Transverse colon (tissue), 4 donors: ENCODE measurements at regions not wholly inside any gene's neighbourhood (a gene's known extent, or its start where the extent isn't known, plus 50 kb on each side); places are given as distances from the start of the nearest gene placed in this dataset.

ENCODE experiments used
- DNase-seq: peaks from one replicate; pipeline ENCODE4 v3.0.0-alpha.2; 2019
- H3K27ac ChIP-seq, 4 donors: fragments of 200-600 bp; sonication (generic); 2 replicates each; pipeline ENCODE4 v1.5.1; 2016 to 2018; ENCODE audit warnings: inconsistent platforms in 4 of 4
- H3K27me3 ChIP-seq: fragments of 200-600 bp; sonication (generic); 2 replicates; pipeline ENCODE4 v1.5.1; 2017; ENCODE audit warnings: inconsistent platforms
- H3K36me3 ChIP-seq, 4 donors: fragments of 200-600 bp; sonication (generic); 2 replicates each; pipeline ENCODE4 v1.5.1; 2017 to 2019; ENCODE audit warnings: inconsistent platforms in 4 of 4
- H3K4me1 ChIP-seq, 4 donors: fragments of 200-600 bp; sonication (generic); 2 replicates each; pipeline ENCODE4 v1.5.1; 2017 to 2020; ENCODE audit warnings: inconsistent platforms in 4 of 4
- H3K4me3 ChIP-seq, 4 donors: fragments of 200-600 bp; sonication (generic); 1 replicate in 1 of 4; 2 replicates in 3 of 4; pipeline versions ENCODE4 v1.5.1 to v1.6.1; 2017 to 2019; ENCODE audit warnings: inconsistent platforms in 4 of 4
- H3K9me3 ChIP-seq, 2 donors: fragments of 200-600 bp; sonication (generic); 2 replicates each; pipeline ENCODE4 v1.5.1; 2017 to 2019; ENCODE audit warnings: inconsistent platforms in 2 of 2
- EP300 ChIP-seq: sonication (generic); formaldehyde crosslinking; IDR thresholded peaks from one replicate; pipeline ENCODE4 v1.6.1; 2017; ENCODE audit warnings: antibody characterized with exemption, low read depth
- POLR2A ChIP-seq: fragments of 450-650 bp; IDR thresholded peaks from one replicate; pipeline ENCODE4 v1.6.1; 2016; ENCODE audit warnings: antibody characterized with exemption, mild to moderate bottlenecking, moderate library complexity
- POLR2AphosphoS5 ChIP-seq, 3 donors: sonication (generic); formaldehyde crosslinking; IDR thresholded peaks; one replicate each; pipeline ENCODE4 v1.6.1; 2016; ENCODE audit warnings: antibody characterized with exemption in 3 of 3
- WGBS, 2 donors: methylation state at CpG; one replicate each; pipeline ENCODE4 v1.1.5; 2018; ENCODE audit warnings: low coverage in 1 of 2; 5-methylcytosine and 5-hydroxymethylcytosine counted together
- in situ Hi-C, 4 donors: fragments of 200-750 bp; cut with MboI; loops; one replicate each; pipeline versions ENCODE4 v1.15.0 to v1.15.1; 2017; ENCODE audit warnings: low sequenced_read_pairs in 3 of 4, low pct_ligation_motif_present in 1 of 4, low pct_unique_long_range_greater_than_20kb in 1 of 4
- intact Hi-C: fragments of 100-400 bp; cut with DNase I; formaldehyde crosslinking; loops from one replicate; pipeline ENCODE4 v1.15.1; 2023; ENCODE audit warnings: low total_unique reads
- TF ChIP-seq, protein P1 (sequence below), 5 experiments: fragments of 200-600 bp in 3 of 5; fragments of 450-650 bp in 2 of 5; sonication (generic) in 3 of 5; IDR thresholded peaks; 1 replicate in 2 of 5; 2 replicates in 3 of 5; pipeline ENCODE4 v1.5.1; 2016 to 2017; ENCODE audit warnings: antibody characterized with exemption in 5 of 5, inconsistent platforms in 3 of 5, mild to moderate bottlenecking in 2 of 5, moderate library complexity in 1 of 5

GRCh38 chr12:107219301-107219700 is 126.0 kb upstream of the CRY1 start:
- H3K4me3 ChIP-seq, result no peak overlapping the region
- WGBS, 2 donors, result 82 to 83% methylated on average over 3 of the region's 3 CpGs
- H3K27me3 ChIP-seq, result peaks cover 4% of the 10 kb centered on the region
- no peak for DNase-seq
- TF ChIP-seq POLR2A (no peak), EP300 (no peak), POLR2AphosphoS5 (IDR thresholded peaks at IDR 0.05) (no peak)
- TF ChIP-seq, protein P1, sequence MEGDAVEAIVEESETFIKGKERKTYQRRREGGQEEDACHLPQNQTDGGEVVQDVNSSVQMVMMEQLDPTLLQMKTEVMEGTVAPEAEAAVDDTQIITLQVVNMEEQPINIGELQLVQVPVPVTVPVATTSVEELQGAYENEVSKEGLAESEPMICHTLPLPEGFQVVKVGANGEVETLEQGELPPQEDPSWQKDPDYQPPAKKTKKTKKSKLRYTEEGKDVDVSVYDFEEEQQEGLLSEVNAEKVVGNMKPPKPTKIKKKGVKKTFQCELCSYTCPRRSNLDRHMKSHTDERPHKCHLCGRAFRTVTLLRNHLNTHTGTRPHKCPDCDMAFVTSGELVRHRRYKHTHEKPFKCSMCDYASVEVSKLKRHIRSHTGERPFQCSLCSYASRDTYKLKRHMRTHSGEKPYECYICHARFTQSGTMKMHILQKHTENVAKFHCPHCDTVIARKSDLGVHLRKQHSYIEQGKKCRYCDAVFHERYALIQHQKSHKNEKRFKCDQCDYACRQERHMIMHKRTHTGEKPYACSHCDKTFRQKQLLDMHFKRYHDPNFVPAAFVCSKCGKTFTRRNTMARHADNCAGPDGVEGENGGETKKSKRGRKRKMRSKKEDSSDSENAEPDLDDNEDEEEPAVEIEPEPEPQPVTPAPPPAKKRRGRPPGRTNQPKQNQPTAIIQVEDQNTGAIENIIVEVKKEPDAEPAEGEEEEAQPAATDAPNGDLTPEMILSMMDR (IDR thresholded peaks at IDR 0.05), result no peak
- in situ Hi-C loops, result no loop called here
- no peaks in the 10 kb centered on the region for H3K4me1 ChIP-seq
- H3K27ac ChIP-seq, result no peak overlapping the region
- no peaks in the 10 kb centered on the region for H3K36me3 ChIP-seq
- intact Hi-C loops, result no loop called here
- H3K9me3 ChIP-seq, result no peaks in the 10 kb centered on the region

GRCh38 chr12:107221913-107222312 is 128.6 kb upstream of the CRY1 start:
- H3K4me1 ChIP-seq, result no peaks in the 10 kb centered on the region
- in situ Hi-C loops (no loop called here), intact Hi-C loops (no loop called here)
- no peaks in the 10 kb centered on the region for H3K36me3 ChIP-seq
- TF ChIP-seq POLR2AphosphoS5 (IDR thresholded peaks at IDR 0.05) (no peak), POLR2A (no peak), EP300 (no peak)
- TF ChIP-seq, protein P1 (IDR thresholded peaks at IDR 0.05), result no peak
- H3K27me3 ChIP-seq, result peaks cover 4% of the 10 kb centered on the region
- no peaks in the 10 kb centered on the region for H3K9me3 ChIP-seq
- no peak for DNase-seq
- no peak overlapping the region for H3K27ac ChIP-seq
- H3K4me3 ChIP-seq, result no peak overlapping the region

DNA sequence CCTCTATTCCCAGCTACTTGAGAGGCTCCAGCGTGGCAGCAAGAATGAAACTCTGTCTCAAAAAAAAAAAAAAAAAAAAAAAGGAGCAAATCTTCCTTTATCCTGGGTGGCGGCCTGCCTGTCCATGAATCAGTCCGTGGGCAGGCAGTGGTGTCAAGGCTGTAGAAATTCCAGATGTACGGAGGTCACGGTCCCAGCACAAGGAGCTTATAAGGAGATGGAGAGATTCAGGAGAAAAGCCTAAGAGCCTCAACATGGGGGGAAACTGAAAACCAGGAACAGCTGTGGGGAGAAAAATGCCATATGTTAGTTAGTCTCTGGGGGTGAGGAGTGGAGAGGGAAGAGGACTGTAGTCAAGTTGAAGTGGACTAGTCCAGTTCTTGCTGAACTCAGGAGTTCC is 130.5 kb upstream of the CRY1 start:
- 64 to 66% methylated on average over 5 of the region's 5 CpGs for WGBS, 2 donors
- in situ Hi-C loops, result no loop called here
- Histone ChIP-seq H3K36me3 (no peaks in the 10 kb centered on the region), H3K4me1 (no peaks in the 10 kb centered on the region), H3K9me3 (no peaks in the 10 kb centered on the region), H3K4me3 (no peak overlapping the region), H3K27me3 (peaks cover 4% of the 10 kb centered on the region), H3K27ac (no peak overlapping the region)
- intact Hi-C loops, result no loop called here
- TF ChIP-seq POLR2A (no peak), POLR2AphosphoS5 (IDR thresholded peaks at IDR 0.05) (no peak), EP300 (no peak)
- TF ChIP-seq, protein P1 (IDR thresholded peaks at IDR 0.05), result no peak
- no peak for DNase-seq

GRCh38 chr12:107225635-107226034 is 132.3 kb upstream of the CRY1 start:
- intact Hi-C loops (no loop called here), in situ Hi-C loops (no loop called here)
- 50 to 69% methylated on average over 4 to 6 of the region's 6 CpGs for WGBS, 2 donors

More at GRCh38 chr12:107225635-107226034, 132.3 kb upstream of the CRY1 start:
- Histone ChIP-seq H3K9me3 (no peaks in the 10 kb centered on the region), H3K27me3 (peaks cover under 1% of the 10 kb centered on the region), H3K4me3 (no peak overlapping the region), H3K27ac (no peak overlapping the region), H3K4me1 (no peaks in the 10 kb centered on the region), H3K36me3 (no peaks in the 10 kb centered on the region)
- TF ChIP-seq EP300, result no peak
- no peak for TF ChIP-seq POLR2AphosphoS5 (IDR thresholded peaks at IDR 0.05)
- TF ChIP-seq POLR2A, result no peak
- TF ChIP-seq, protein P1 (IDR thresholded peaks at IDR 0.05), result no peak
- no peak for DNase-seq
